ENCODE measurements at regions not wholly inside any gene's neighbourhood (a gene's known extent, or its start where the extent isn't known, plus 50 kb on each side); places are given as distances from the start of the nearest gene placed in this dataset.

- TF ChIP-seq CTCF (IDR thresholded peaks at IDR 0.05) (no peak), POLR2A (IDR thresholded peaks at IDR 0.05) (no peak)
Measured at GRCh38 chrX:129359269-129359668, 164.0 kb downstream of the SMARCA1 start.

Data from Peyer's patch (tissue), 4 donors.